NB4 (cell line): ENCODE measurements at regions not wholly inside any gene's neighbourhood (a gene's known extent, or its start where the extent isn't known, plus 50 kb on each side); places are given as distances from the start of the nearest gene placed in this dataset.

Experiments used
- DNase-seq: peaks from one replicate; pipeline ENCODE4 v3.0.0; 2010; ENCODE audit warnings: low read depth
- H3K4me3 ChIP-seq: one replicate; pipeline ENCODE4 v1.5.1; 2011; ENCODE audit warnings: mild to moderate bottlenecking, low read depth, low read length, moderate library complexity
- CTCF ChIP-seq: IDR thresholded peaks from one replicate; pipeline ENCODE4 v1.5.1; 2012; ENCODE audit warnings: low read depth, low read length
- MYC ChIP-seq: IDR thresholded peaks from 2 replicates; pipeline ENCODE4 v1.6.1; 2011; ENCODE audit warnings: low read depth, low read length
- POLR2A ChIP-seq: IDR thresholded peaks from 2 replicates; pipeline ENCODE4 v1.6.1; 2011; ENCODE audit warnings: mild to moderate bottlenecking; ENCODE audit not compliant: insufficient read length; ENCODE audit errors: extremely low read depth
- TF ChIP-seq, protein P1 (sequence below): IDR thresholded peaks from 2 replicates; pipeline ENCODE4 v1.6.1; 2011; ENCODE audit warnings: low read depth, low read length

DNA sequence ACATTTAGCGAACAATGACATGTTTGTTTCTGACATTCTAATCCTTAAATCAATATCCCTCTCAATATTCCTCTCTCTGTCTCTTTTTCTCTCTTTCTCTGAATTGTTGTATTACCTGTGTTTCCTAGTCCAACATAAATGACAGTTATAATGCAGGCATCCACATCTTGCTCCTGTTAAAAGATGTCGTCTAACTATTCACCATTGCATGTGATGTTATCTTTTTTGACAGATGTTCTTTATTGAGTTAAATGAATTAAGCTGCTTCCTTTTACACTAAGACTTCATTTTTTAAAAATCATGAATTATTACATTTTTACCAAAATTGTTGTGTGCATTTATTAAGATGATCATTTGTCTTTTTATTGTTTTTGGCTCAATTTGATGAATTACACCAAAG, 527.5 kb downstream of the PRR16 start:
- H3K4me3 ChIP-seq: no peak overlapping the region
- no peak for TF ChIP-seq CTCF
- TF ChIP-seq, protein P1, sequence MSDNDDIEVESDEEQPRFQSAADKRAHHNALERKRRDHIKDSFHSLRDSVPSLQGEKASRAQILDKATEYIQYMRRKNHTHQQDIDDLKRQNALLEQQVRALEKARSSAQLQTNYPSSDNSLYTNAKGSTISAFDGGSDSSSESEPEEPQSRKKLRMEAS: no peak
- TF ChIP-seq MYC: no peak
- no peak for TF ChIP-seq POLR2A
- DNase-seq: no peak

GRCh38 chr5:120994112-120994511, 530.0 kb downstream of the PRR16 start:
- no peak overlapping the region for H3K4me3 ChIP-seq
- TF ChIP-seq MYC (no peak), CTCF (no peak), POLR2A (no peak)
- TF ChIP-seq, protein P1: no peak
- DNase-seq: no peak

GRCh38 chr5:120999550-120999949, 535.5 kb downstream of the PRR16 start:
- DNase-seq: no peak
- no peak for TF ChIP-seq POLR2A
- no peak for TF ChIP-seq MYC
- H3K4me3 ChIP-seq: no peak overlapping the region

DNA sequence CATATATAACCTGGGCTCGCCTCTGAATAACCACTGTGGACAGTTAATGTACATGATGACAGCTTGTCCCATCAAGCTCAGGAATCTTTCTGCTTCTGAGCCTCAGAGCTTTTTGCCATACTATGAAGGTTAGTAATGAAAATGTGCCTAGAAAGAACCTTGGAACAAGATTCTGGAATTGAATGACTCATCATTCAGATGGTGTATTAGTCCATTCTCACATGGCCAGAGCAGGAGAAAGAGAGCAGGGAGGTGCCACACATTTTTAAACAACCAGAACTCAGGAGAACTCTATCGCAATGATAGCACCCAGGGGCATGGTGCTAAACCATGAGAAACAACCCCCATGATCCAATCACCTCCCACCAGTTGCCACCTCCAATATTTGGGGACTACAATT, 542.1 kb downstream of the PRR16 start:
- DNase-seq: no peak
- TF ChIP-seq MYC (no peak), POLR2A (no peak), CTCF (no peak)
- TF ChIP-seq, protein P1: no peak

GRCh38 chr5:121008041-121008440, 543.9 kb downstream of the PRR16 start:
- TF ChIP-seq MYC: no peak
- TF ChIP-seq POLR2A: no peak
- TF ChIP-seq, protein P1: no peak
- no peak for TF ChIP-seq CTCF
- no peak for DNase-seq
- no peak overlapping the region for H3K4me3 ChIP-seq

More for the DNA sequence above, 542.1 kb downstream of the PRR16 start:
- H3K4me3 ChIP-seq: no peak overlapping the region

DNA sequence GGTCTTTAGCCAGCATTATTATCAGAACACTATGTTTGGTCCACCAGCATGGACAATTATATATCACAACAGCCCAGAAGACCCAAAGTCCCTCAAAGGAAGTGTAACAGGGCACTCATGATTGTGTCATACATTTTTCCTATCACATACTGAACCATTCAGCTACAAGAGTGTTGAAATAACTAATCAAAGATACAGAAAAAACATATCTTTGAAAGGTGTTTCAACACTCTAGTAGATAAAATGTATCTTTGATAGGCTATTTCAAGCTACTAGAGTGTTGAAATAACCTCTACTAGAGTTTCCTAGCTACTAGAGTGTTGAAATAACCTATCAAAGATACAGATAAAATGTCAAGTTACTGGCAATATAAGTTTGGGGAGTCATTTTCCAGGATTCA, 545.0 kb downstream of the PRR16 start:
- TF ChIP-seq MYC (no peak), POLR2A (no peak)
- no peak for DNase-seq
- H3K4me3 ChIP-seq: no peak overlapping the region

GRCh38 chr5:121018004-121018403, 553.9 kb downstream of the PRR16 start:
- no peak for DNase-seq
- no peak overlapping the region for H3K4me3 ChIP-seq
- TF ChIP-seq POLR2A (no peak), MYC (no peak), CTCF (no peak)
- TF ChIP-seq, protein P1: no peak
